Kidney tubule cell (primary cell): ENCODE measurements at regions not wholly inside any gene's neighbourhood (a gene's known extent, or its start where the extent isn't known, plus 50 kb on each side); places are given as distances from the start of the nearest gene placed in this dataset.
A peak's percentile ranks its signal among the peaks of the same experiment; 100 is the strongest.
"Not testable (repeated sequence)": the region's sequence is repeated elsewhere in the genome, so short reads cannot be mapped to it uniquely, and the experiment has no call there.

Source experiments
- DNase-seq: peaks from one replicate; pipeline ENCODE4 v3.0.0-alpha.2; 2018; ENCODE audit warnings: low spot score

DNA sequence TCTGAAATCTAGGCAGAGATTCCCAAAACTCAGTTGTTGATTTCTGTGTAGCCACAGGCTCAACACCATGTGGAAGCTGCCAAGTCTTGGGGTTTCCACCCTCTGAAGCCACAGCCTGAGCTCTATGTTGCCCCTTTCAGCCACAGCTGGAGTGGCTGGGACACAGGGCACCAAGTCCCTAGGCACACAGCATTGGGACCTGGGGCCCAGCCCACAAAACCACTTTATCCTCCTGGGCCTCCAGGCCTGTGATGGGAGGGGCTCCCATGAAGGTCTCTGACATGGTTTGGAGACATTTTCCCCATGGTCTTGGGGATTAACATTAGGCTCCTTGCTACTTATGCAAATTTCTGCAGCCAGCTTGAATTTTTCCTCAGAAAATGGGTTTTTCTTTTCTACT lies 186.0 kb upstream of the SPOPL start:
- not testable (repeated sequence) for DNase-seq

DNA sequence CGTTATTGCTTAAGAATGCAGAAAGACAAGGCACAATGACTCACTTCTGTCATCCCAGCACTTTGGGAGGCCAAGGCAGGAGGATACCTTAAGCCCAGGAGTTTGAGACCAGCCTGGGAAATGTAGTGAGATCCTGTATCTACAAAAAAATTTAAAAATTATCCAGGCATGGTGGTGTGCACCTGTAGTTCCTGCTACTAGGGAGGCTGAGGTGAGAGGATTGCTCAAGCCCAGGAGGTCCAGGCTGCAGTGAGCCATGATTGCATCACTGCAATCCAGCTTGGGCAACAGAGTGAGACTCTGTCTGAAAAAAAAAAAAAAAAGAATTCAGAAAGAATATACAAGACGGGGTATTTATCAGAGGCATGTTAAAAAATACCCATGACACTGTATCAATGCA lies 182.0 kb upstream of the SPOPL start:
- no peak for DNase-seq

DNA sequence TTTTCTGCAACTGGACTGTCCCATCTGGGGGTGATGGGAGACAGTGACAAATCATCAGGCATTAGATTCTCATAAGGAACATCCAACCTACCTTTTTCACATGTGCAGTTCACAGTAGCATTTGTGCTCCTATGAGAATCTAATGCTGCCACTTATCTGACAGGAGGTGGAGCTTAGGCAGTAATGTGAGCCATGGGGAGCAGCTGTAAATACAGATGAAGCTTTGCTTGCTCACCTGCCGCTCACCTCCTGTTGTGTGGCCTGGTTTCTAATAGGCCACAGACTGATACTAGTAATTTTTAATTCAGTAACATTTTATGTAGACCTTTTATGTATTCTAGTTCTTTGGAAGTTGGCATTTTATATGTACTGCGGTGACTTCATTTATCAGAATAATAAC lies 180.1 kb upstream of the SPOPL start:
- no peak for DNase-seq

DNA sequence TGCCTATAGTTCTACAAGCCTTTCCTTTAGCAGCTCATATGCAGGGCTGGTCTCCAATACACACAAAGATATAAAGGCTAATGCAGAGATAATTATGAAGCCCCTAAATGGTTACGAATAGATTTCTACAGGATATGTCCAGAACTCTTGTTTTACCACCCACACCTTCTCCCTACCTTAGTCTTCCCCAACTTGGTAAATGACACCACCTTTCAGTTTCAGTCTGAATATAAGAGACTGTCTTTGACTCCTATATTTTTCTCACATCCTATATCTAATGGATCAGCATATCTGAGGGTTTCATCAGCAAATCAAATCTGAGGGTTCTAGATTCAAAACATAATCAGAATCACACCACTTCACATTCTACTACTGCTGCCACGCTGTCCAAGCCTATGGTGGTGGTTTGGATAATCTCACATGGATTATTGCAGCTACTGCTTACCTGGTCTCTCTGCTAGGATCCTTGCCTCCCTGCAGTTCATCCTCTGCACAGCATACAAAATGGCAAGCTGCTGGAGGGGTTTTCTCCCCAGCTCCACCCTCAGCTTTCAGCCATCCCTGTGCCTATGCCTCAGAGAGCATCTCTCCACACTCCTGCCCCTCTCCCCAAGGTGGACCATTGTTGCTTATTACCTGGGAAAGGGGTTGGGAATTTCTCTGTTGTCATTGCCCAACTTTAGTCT lies 178.0 kb upstream of the SPOPL start:
- DNase-seq = no peak

DNA sequence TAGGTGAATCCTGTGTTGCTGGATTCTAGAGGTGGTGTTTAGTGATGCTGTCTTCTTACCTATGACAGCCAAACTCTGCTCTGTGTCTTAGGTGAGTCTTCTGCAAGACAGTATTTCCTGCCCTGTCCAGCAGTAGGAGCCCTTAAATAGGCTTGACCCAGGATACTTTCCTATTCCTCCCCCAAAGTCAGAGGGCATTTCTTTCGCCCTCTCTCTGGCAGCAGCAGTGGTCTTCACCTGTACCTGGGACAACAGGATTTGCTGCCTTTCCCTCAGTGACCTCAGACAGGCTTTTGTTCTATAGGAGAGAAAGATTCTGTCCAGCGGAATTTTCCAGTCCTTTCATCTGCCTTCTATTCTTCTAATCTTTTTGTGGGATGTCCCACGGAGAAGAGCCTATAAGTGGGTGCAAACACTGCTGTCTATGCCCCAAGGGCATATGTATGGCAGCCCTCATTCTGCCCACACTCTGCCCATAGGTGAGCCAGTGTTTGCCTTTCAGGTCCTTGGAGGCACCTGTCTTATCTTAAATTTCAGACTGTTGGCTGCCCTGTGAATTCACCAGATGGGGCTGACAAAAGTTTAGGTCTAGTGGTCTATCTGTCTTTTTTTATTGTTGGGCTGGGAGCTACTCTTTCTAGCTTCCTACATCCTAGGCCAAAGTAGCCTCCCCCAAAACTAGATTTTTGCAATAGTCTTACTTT lies 177.3 kb upstream of the SPOPL start:
- no peak for DNase-seq

DNA sequence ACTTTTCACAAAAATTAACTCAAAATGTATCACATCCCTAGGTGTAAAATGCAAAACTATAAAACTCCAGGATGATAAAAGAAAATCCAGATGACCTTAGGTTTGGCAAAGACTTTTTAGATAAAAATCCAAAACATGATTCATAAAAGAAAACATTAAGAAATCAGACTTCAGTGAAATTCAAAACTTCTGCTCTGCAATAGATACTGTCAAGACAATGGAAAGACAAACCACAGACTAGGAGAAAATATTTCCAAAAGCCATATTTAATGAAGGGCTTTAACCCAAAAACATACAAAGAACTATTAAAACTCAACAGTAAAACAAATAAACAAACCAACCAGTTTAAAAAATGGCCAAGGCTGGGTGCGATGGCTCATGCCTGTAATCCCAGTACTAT lies 173.6 kb upstream of the SPOPL start:
- no peak for DNase-seq

DNA sequence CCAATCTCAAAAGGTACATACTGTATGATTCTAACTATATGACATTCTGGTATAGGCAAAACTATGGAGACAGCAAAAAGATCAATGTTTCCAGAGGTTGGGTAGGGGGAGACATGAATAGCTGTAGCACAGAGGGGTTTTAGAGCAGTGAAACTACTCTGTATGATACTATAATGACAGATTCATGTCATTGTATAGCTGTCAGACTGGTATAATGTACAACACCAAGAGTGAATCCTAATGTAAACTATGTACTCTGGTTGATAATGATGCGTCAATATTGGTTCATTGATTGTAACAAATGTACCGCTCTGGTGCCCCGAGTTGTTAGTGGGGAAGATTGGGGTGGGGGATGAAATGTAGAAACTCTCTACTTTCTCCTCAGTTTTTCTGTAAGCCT lies 172.4 kb upstream of the SPOPL start:
- no peak for DNase-seq

DNA sequence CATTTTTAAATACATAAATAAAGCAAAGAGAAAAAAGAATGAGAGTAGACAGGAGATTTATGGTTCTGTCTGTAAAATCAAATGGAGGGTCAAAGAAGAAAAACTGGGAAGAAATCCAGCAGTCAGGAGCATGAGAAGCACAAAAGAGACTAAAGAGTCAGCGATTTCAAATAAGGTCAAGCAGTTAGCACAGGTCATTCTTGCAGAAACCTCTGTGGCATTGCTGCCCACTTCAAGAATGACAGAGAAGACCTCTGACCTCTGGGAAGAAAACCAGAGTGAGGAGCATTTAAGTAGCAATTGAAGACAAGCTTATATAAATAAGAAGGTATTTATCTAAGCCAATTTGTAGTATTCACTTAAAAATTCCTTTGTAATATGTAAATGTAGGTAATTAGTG lies 172.0 kb upstream of the SPOPL start:
- no peak for DNase-seq

DNA sequence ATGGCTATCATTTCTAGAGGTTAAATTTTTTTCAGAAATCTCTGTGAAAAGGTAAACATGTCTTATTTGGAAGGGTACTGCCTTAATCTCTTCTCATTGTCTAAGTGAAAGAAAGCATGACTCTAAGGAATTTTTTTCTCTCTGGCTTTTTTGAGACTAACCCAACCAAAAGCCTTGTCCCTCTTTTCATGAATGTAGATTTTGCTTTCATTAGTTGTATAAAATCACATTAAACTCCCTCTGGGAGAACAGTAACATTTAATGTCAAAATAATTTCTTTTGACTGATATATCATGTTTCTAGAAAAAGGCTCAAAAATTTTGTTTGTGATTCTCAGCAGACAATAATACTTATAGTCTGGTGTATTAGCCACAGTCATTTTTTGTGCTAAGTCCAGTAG lies 168.4 kb upstream of the SPOPL start:
- no peak for DNase-seq

DNA sequence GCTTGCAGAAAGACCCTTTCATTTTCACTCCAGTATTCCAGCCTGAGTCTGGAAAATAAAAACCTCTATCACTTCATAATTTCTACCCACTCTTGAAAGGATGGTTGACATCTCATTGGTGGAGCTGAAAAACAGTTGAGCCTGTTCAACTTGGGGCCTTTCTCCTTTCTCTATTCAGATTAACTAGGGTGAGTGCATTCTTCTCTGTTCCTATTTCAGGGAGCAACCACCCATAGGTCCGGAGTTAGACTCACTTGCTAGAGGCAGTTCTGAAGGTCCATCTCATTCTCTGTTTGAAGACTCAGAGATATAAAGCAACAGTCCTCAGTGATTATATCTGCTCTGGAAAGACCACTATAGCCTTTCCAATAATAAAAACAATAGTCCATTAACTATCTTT lies 167.9 kb upstream of the SPOPL start:
- DNase-seq = no peak

DNA sequence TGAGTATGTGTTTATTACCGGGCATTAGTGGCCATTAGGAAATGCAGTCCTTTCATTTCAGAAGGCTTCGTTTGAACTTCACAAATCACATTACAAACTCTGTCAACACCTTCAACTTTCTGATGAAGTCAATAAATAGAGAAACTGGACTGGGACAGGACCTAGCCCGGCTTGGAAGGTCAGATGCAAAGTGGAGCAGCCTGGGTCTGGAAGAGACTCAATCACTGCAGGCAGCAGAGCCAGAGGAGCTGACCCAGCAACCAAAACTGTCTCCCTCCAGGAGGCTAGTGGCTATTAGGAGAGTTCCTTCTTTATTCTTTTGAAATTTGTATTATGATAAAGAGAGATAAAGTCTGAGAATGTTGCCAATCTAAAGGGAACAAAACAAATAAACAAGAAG lies 167.2 kb upstream of the SPOPL start:
- DNase-seq = no peak

DNA sequence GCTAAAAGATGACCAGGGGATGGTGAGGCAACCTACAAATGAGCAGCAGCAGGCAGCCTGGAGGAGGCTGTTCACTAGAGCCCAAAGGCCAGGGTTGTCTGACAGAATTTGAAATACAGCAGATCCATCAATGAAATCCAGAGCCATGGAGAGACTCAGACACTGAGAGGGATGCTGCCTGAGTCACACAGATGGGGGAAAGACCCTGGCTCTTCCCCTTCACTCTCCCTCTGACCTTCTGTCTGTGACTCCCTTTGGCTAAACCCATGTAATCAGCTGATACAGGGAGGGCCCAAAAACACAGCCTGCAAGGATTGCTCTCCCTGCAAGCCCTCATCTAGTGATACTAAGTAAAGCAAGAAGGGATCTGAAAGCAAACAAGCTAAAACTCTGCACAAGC lies 166.5 kb upstream of the SPOPL start:
- DNase-seq = no peak

DNA sequence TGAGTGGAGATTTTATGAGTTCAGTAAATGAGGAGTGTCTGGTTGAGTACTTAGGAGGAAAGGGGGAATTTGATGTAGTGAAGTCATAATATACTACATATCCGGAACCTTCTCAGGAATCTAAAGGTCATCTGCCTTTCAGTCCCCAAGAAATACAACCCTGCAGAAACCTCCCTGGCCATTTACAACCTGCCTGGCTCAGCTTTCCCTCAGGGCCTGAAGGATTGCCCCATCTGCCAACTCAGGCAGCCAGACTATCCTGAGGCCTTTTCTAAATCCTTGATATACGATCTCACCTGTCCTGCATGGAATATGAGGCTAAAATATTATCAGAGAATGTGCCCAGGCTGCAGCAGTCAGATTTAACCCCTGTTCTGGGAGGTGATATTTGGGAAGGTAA lies 165.4 kb upstream of the SPOPL start:
- DNase-seq = no peak

DNA sequence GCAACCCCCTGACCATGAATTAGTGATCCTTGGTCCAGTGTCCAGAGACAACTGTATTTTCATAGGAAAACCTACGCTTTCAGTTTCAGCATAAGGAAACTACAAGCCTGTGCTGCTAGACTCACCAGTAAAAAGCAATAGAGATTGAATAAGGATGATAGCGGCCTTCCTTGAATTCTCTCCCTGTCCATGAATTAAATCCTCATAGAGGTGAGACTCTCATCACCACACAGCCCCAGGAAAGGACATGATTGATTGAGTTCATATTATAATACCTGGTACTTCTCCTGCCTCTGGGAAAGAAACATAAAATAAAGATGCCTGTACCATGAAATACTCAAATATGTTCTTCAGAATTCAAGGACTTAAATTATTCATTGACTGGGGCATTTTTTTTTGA lies 146.3 kb upstream of the SPOPL start:
- no peak for DNase-seq

DNA sequence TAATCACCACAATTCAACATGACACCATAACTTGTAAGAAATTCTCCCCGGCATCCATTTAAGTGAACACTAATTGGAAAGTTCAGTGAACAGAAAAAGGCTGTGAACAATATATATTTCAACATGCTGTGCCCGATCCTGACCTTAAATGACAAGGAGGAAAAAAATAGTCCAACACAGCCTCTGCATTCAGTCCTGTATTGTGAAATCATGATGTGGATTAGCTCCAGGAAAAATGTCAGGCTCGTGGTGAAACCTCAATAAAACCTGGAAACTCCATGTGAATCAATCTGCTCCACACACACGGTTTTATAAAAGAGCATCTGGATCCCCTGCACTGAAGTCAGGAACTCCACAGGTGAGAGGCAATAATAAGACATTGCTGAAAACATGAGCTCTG lies 145.4 kb upstream of the SPOPL start:
- peak; percentile 1 for DNase-seq

DNA sequence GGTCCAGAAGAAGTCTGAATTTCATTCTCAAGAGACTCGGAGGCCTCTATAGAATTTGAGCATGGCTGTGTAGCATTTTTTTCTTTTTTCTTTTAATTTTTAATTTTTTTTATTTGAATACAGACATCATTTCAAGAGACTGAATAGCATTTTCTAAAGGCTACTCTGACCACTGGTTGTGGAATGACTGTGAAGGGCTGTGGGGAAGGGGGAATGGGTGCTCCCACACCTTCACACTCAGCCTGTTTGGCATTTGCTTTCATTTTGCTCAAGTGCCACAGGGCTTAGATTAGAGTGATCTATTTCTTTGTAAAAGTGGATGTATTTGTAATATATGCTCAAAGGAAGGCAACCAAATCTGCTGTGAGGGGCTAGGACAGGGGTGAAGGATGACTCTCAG lies 142.0 kb upstream of the SPOPL start:
- DNase-seq = no peak

DNA sequence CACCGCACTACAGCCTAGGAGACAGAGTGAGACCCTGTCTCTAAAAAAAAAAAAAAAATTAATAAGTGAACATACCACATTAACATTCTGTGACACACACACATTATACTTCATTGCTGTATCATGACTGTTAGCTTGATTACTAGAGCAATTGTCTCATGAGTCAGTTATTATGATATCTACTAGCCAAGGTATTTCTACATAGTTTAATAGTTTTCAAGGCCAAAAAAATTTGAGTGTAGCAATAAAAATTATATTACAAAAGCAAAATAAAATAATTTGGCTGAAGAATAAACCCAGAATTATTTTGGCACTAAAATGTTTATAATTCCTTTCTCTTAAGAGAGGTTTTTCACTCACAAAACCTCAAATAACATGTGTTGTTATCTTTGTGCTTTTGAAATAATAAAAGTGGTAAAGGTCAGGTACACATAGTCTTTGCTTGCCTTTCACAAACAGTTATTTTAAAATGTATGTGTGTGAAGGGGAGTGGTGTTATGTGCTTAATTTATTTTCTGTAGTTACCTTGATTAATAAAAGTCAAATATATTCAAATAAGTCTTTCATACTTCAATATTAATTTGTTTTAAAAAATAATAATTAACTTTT lies 136.9 kb upstream of the SPOPL start:
- DNase-seq = peak; percentile 46

DNA sequence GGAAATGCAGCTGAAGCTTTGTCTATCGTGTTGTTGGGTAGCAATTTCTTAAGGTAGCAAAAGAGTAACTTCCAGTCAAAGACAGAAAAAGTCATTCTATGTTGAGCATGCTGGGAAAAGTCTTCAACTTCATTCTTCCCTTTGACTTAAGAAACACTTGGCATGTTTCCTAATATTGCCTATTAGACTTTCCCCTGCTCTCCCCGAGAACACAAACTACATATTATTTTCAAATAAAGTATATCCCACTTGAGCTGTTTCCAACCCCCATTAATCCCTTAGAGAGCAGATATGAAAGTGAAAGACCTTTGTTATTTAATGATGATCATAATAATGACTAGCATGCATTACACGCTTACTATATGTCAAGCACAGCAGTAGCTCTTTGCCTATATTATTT lies 136.0 kb upstream of the SPOPL start:
- DNase-seq = no peak

DNA sequence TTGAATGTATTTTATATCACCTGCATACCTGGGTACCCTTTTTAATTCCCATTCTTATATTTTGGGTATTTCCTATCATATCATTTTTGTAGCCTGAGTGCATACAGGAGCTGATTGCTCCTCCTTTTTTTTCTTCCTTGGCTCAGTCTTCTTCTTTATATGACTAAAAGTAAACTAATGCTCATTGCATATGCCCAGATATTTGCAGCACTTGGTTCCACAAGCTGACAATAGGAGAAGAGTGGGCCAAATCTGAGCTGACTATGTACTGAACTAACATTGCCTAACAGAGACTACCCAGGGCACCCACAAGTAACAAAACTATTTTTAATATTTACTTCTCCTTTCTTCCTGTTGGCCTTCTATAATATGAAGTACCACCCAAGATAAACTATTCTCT lies 131.7 kb upstream of the SPOPL start:
- DNase-seq = no peak

DNA sequence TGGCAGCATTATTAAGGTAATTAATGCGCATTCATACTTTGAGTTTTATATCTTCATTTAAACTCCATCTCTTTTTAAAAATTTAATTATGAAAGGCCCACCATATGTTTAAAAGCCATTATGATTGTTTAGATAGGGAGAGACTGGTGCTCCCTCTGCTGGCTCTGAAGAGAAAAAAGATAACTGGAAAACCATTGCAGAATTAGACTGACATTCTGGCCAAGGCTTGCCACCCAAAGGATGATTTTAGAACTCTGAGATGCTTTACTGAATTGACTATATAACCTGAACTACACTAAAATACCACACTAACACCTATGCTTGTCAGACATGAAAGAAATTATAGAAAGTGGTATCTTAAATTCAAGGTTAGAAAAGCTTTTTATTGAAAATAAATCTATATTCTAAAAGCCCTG lies 127.6 kb upstream of the SPOPL start:
- DNase-seq = peak; percentile 52

DNA sequence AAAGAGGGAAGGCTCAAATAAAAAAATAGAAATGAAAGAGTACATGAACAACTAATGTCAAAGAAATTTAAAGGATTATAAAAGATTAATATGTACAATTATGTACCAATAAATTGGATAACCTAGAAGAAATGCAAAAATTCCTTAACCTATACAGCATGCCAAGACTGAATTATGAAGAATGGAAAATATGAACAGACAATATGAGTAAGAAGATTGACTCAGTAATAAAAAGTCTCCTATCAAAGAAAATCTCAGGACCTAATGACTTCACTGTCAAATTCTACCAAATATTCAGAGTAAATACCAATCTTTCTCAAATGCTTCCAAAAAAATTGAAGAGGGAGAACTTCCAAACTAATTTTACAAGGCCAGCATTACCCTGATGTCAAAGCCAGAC lies 120.2 kb upstream of the SPOPL start:
- no peak for DNase-seq

DNA sequence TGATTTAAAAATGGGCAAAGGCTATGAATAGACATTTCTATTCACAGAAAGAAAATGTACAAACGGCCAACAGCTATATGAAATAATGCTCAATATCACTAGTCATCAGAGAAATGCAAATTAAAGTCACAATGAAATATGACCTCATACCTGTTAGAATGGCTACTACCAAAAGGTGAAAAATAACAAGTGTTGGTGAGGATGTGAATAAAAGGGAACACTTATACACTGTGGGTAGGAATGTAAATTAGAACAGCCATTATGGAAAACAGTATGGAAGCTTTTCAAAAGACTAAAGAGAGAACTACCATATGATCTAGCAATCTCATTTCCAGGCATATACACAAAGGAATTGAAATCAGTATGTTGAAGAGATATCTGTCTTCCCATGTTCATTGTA lies 118.9 kb upstream of the SPOPL start:
- DNase-seq = no peak

DNA sequence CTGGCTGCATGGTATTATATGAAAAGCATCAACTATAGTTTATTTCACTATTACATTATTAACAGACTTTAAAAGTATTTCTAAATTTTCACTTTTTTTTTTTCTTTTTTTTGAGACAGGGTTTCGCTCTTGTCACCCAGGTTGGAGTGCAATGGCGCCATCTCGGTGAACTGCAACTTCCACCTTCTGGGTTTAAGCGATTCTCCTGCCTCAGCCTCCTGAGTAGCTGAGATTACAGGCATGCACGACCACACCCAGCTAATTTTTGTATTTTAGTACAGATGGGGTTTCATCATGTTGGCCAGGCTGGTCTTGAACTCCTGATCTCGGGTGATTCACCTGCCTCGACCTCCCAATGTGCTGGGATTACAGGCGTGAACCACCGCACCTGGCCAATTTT lies 115.4 kb upstream of the SPOPL start:
- DNase-seq = not testable (repeated sequence)

DNA sequence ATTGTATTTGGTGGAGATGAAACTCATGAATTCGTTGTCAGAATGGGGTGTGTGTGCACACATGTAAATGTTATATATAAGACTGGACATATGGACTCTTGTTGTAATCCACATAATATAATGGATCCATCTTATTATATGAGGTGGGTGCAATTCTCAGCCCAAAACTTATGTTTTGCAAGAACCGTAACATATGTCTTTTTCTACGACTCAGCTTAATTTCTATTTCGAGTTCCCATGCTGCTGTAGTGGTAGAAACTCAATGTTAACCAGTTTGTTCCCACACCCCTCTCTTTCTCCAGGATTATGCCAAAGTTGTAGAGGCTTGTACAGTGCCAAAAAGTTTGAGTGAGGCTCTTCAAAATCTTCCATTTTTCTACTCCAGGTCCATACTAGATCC lies 112.5 kb upstream of the SPOPL start:
- DNase-seq = no peak
